HFFc6 (cell line): ENCODE measurements at regions not wholly inside any gene's neighbourhood (a gene's known extent, or its start where the extent isn't known, plus 50 kb on each side); places are given as distances from the start of the nearest gene placed in this dataset.

Experiments
- DNase-seq: peaks from one replicate; pipeline ENCODE4 v3.0.0-alpha.2; 2018
- H3K27ac Mint-ChIP-seq: 2 replicates; pipeline ENCODE4 v1.8.0; 2020; ENCODE audit warnings: mild to moderate bottlenecking, mixed read lengths
- H3K27me3 Mint-ChIP-seq: 2 replicates; pipeline ENCODE4 v1.8.0; 2021; ENCODE audit warnings: mild to moderate bottlenecking, moderate library complexity, mixed read lengths; ENCODE audit not compliant: insufficient read depth
- H3K36me3 Mint-ChIP-seq: 2 replicates; pipeline ENCODE4 v1.8.0; 2021; ENCODE audit warnings: low read depth, mixed read lengths
- H3K4me1 Mint-ChIP-seq: 2 replicates; pipeline ENCODE4 v1.8.0; 2020; ENCODE audit warnings: low read depth, mixed read lengths
- H3K4me3 Mint-ChIP-seq: 2 replicates; pipeline ENCODE4 v1.8.0; 2020; ENCODE audit warnings: mild to moderate bottlenecking, moderate library complexity, mixed read lengths
- H3K9me3 Mint-ChIP-seq: 2 replicates; pipeline ENCODE4 v1.8.0; 2020; ENCODE audit warnings: mild to moderate bottlenecking, mixed read lengths
- CTCF ChIP-seq: fragments of 200-600 bp; sonication (generic); IDR thresholded peaks from 2 replicates; pipeline ENCODE4 v1.5.0; 2021; ENCODE audit warnings: antibody characterized with exemption, mild to moderate bottlenecking

- Mint-ChIP-seq H3K27ac (no peak overlapping the region), H3K27me3 (peaks cover 19% of the 10 kb centered on the region), H3K4me3 (no peak overlapping the region), H3K4me1 (no peaks in the 10 kb centered on the region), H3K36me3 (no peaks in the 10 kb centered on the region), H3K9me3 (no peaks in the 10 kb centered on the region)
- DNase-seq, result no peak
- no peak for TF ChIP-seq CTCF
Measured at GRCh38 chr21:41558842-41559241, 50.9 kb upstream of the TMPRSS2 start.

GRCh38 chr21:41557884-41558283 is 49.9 kb upstream of the TMPRSS2 start:
- H3K27ac Mint-ChIP-seq, result no peak overlapping the region
- H3K27me3 Mint-ChIP-seq, result peaks cover 17% of the 10 kb centered on the region
- no peaks in the 10 kb centered on the region for H3K9me3 Mint-ChIP-seq
- H3K4me1 Mint-ChIP-seq, result no peaks in the 10 kb centered on the region
- TF ChIP-seq CTCF, result no peak
- no peaks in the 10 kb centered on the region for H3K36me3 Mint-ChIP-seq
- H3K4me3 Mint-ChIP-seq, result no peak overlapping the region
- DNase-seq, result no peak
